Upper lobe of left lung (tissue), 6 donors: ENCODE measurements at regions not wholly inside any gene's neighbourhood (a gene's known extent, or its start where the extent isn't known, plus 50 kb on each side); places are given as distances from the start of the nearest gene placed in this dataset.
"Not testable (repeated sequence)": the region's sequence is repeated elsewhere in the genome, so short reads cannot be mapped to it uniquely, and the experiment has no call there.

Experiments used
- ATAC-seq, 2 donors: fragments of 200-7000 bp; cut with Tn5 transposase; one replicate each; pipeline ENCODE4 v1.9.1; 2022; ENCODE audit warnings: mild to moderate bottlenecking in 2 of 2, moderate library complexity in 2 of 2; ENCODE audit not compliant: low FRiP score in 2 of 2
- DNase-seq, 2 donors: peaks; one replicate each; pipeline ENCODE4 v3.0.0-alpha.2; 2019 to 2020
- H3K27ac ChIP-seq, 4 donors: fragments of 200-600 bp; sonication (generic); one replicate each; pipeline ENCODE4 v1.5.1; 2016 to 2019
- H3K27me3 ChIP-seq, 4 donors: fragments of 200-600 bp; sonication (generic); one replicate each; pipeline ENCODE4 v1.5.1; 2017 to 2019
- H3K36me3 ChIP-seq, 4 donors: fragments of 200-600 bp; sonication (generic); one replicate each; pipeline ENCODE4 v1.5.1; 2016 to 2019
- H3K4me1 ChIP-seq, 4 donors: fragments of 200-600 bp; sonication (generic); one replicate each; pipeline ENCODE4 v1.5.1; 2018 to 2019
- H3K4me3 ChIP-seq, 4 donors: fragments of 200-600 bp; sonication (generic); one replicate each; pipeline ENCODE4 v1.5.1; 2017 to 2019; ENCODE audit warnings: mild to moderate bottlenecking in 2 of 4, moderate library complexity in 1 of 4
- H3K9me3 ChIP-seq, 4 donors: fragments of 200-600 bp; sonication (generic); one replicate each; pipeline ENCODE4 v1.5.1; 2018 to 2019
- CTCF ChIP-seq, 6 experiments: fragments of 450-650 bp in 4 of 6; fragments of 200-600 bp in 2 of 6; sonication (generic) in 2 of 6; IDR thresholded peaks; one replicate each; pipeline ENCODE4 v1.5.1; 2016 to 2019; ENCODE audit warnings: antibody characterized with exemption in 6 of 6
- EP300 ChIP-seq, 4 donors: sonication (generic); formaldehyde crosslinking; IDR thresholded peaks; one replicate each; pipeline ENCODE4 v1.5.1; 2017; ENCODE audit warnings: antibody characterized with exemption in 4 of 4, control low read depth in 2 of 4
- POLR2A ChIP-seq, 4 donors: fragments of 450-650 bp; IDR thresholded peaks; one replicate each; pipeline ENCODE4 v1.5.1; 2016 to 2017; ENCODE audit warnings: antibody characterized with exemption in 4 of 4, mild to moderate bottlenecking in 2 of 4
- POLR2AphosphoS5 ChIP-seq, 2 donors: sonication (generic); formaldehyde crosslinking; IDR thresholded peaks; one replicate each; pipeline ENCODE4 v1.5.1; 2017; ENCODE audit warnings: antibody characterized with exemption in 2 of 2
- WGBS, 2 donors: methylation state at CpG; one replicate each; pipeline ENCODE4 v1.1.5; 2017 to 2018; 5-methylcytosine and 5-hydroxymethylcytosine counted together
- donor health status: DM: no; HTN: no; CAD: no; lungs with moderate emphysema.
- donor health status: DM: no; HTN: yes; CAD: no; lungs with severe emphysema.

GRCh38 chr10:131363416-131363815, 51.9 kb upstream of the TCERG1L start:
- TF ChIP-seq POLR2A (IDR thresholded peaks at IDR 0.05) = no peak
- no peak for TF ChIP-seq CTCF (IDR thresholded peaks at IDR 0.05)
- TF ChIP-seq EP300 (IDR thresholded peaks at IDR 0.05) = no peak
- no peak for TF ChIP-seq POLR2AphosphoS5 (IDR thresholded peaks at IDR 0.05)
- Histone ChIP-seq H3K4me3 (no peak overlapping the region), H3K27me3 (no peaks in the 10 kb centered on the region), H3K27ac (no peak overlapping the region), H3K4me1 (no peaks in the 10 kb centered on the region), H3K9me3 (peaks cover 0 to 8% (median 3%) of the 10 kb centered on the region in 4 donors), H3K36me3 (no peaks in the 10 kb centered on the region)
- 48 to 49% methylated on average over 2 of the region's 2 CpGs for WGBS, 2 donors
- ATAC-seq (no peak), DNase-seq (no peak)

- no peak for DNase-seq
- no peaks in the 10 kb centered on the region for H3K27me3 ChIP-seq
- ATAC-seq = peak in 1 of 2 donors; percentile 42
- 43 to 54% methylated on average over 8 of the region's 8 CpGs for WGBS, 2 donors
- H3K4me3 ChIP-seq = no peak overlapping the region
- H3K36me3 ChIP-seq = no peaks in the 10 kb centered on the region
- H3K9me3 ChIP-seq = peaks cover 0 to 15% (median 6%) of the 10 kb centered on the region in 4 donors
- H3K4me1 ChIP-seq = no peaks in the 10 kb centered on the region
- no peak overlapping the region for H3K27ac ChIP-seq
- no peak for TF ChIP-seq POLR2A (IDR thresholded peaks at IDR 0.05)
- TF ChIP-seq POLR2AphosphoS5 (IDR thresholded peaks at IDR 0.05) = no peak
- TF ChIP-seq CTCF (IDR thresholded peaks at IDR 0.05) = no peak
- no peak for TF ChIP-seq EP300 (IDR thresholded peaks at IDR 0.05)
Measured at GRCh38 chr10:131371571-131371970, 60.0 kb upstream of the TCERG1L start.

- Histone ChIP-seq H3K36me3 (no peaks in the 10 kb centered on the region), H3K4me1 (no peaks in the 10 kb centered on the region), H3K27me3 (no peaks in the 10 kb centered on the region), H3K4me3 (no peak overlapping the region), H3K9me3 (no peaks in the 10 kb centered on the region), H3K27ac (no peak overlapping the region)
- ATAC-seq (no peak), DNase-seq (peak in 1 of 2 donors; percentile 52)
- TF ChIP-seq CTCF (IDR thresholded peaks at IDR 0.05) = no peak
- no peak for TF ChIP-seq EP300 (IDR thresholded peaks at IDR 0.05)
- no peak for TF ChIP-seq POLR2A (IDR thresholded peaks at IDR 0.05)
- TF ChIP-seq POLR2AphosphoS5 (IDR thresholded peaks at IDR 0.05) = no peak
- WGBS, 2 donors = 79 to 85% methylated on average over 7 to 13 of the region's 13 CpGs
Measured at GRCh38 chr10:131381576-131381975, 70.1 kb upstream of the TCERG1L start.

GRCh38 chr10:131385161-131385872, 73.8 kb upstream of the TCERG1L start:
- 64 to 66% methylated on average over 9 of the region's 9 CpGs for WGBS, 2 donors
- not testable (repeated sequence) for H3K27ac ChIP-seq, H3K27me3 ChIP-seq, ATAC-seq, DNase-seq, H3K9me3 ChIP-seq, H3K4me3 ChIP-seq, H3K4me1 ChIP-seq, H3K36me3 ChIP-seq

GRCh38 chr10:131387018-131387529, 75.6 kb upstream of the TCERG1L start:
- TF ChIP-seq POLR2AphosphoS5 (IDR thresholded peaks at IDR 0.05) (no peak), POLR2A (IDR thresholded peaks at IDR 0.05) (no peak), CTCF (IDR thresholded peaks at IDR 0.05) (no peak)
- Histone ChIP-seq H3K4me3 (no peak overlapping the region), H3K9me3 (no peaks in the 10 kb centered on the region), H3K36me3 (no peaks in the 10 kb centered on the region), H3K27ac (no peak overlapping the region), H3K27me3 (no peaks in the 10 kb centered on the region), H3K4me1 (no peaks in the 10 kb centered on the region)
- WGBS, 2 donors = 32 to 49% methylated on average over 11 of the region's 11 CpGs
- no peak for DNase-seq
- ATAC-seq = no peak
